D721Med (cell line): ENCODE measurements at regions not wholly inside any gene's neighbourhood (a gene's known extent, or its start where the extent isn't known, plus 50 kb on each side); places are given as distances from the start of the nearest gene placed in this dataset.

Experiments
- DNase-seq: peaks from one replicate; pipeline ENCODE4 v3.0.0; 2011; ENCODE audit warnings: low spot score; ENCODE audit not compliant: insufficient read length
- FAIRE-seq: peaks from 2 replicates; lab custom pipeline; 2011; peaks lifted over from hg19 to GRCh38; lab: Jason Lieb, UNC
- TF ChIP-seq, protein P1 (sequence below): IDR thresholded peaks from 2 replicates; pipeline ENCODE4 v1.5.1; 2012; ENCODE audit warnings: mild to moderate bottlenecking, control low read depth; ENCODE audit not compliant: insufficient read depth; ENCODE audit errors: missing control alignments

DNA sequence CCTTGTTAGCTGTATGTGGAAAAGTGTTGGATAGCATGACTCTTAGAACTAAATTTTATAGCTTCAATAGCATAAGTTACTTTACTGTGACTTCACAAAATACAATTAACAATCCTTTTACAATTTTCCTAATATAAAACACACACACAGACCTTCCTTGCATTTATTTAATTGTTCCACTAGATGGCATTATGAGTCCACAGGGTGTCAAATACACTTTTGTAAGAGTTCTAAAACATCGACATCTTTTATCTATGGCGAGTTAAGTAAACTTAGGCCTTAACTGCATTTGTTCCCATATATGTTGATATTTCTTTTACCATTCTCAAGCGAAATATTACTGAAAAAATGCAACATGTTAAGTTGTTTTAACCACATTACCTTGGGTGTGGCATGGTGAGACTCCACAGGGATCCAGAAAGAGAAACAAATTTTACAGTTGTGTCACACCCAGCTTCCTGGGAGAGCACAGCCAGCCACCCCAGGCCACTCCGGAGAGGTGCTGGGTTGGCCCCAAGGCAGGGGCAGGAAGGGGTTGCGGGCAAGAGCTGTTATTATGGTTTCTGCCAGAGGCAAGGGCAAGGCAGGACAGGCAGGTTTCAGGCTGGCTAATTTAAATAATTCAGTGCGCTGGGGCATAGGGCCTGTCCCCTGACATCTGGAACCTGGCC is 312.4 kb upstream of the MC4R start:
- peak; percentile 100 for FAIRE-seq
- DNase-seq: no peak
- TF ChIP-seq, protein P1, sequence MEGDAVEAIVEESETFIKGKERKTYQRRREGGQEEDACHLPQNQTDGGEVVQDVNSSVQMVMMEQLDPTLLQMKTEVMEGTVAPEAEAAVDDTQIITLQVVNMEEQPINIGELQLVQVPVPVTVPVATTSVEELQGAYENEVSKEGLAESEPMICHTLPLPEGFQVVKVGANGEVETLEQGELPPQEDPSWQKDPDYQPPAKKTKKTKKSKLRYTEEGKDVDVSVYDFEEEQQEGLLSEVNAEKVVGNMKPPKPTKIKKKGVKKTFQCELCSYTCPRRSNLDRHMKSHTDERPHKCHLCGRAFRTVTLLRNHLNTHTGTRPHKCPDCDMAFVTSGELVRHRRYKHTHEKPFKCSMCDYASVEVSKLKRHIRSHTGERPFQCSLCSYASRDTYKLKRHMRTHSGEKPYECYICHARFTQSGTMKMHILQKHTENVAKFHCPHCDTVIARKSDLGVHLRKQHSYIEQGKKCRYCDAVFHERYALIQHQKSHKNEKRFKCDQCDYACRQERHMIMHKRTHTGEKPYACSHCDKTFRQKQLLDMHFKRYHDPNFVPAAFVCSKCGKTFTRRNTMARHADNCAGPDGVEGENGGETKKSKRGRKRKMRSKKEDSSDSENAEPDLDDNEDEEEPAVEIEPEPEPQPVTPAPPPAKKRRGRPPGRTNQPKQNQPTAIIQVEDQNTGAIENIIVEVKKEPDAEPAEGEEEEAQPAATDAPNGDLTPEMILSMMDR: peak; percentile 79

GRCh38 chr18:60686142-60686541 is 313.6 kb upstream of the MC4R start:
- FAIRE-seq (no peak), DNase-seq (no peak)
- TF ChIP-seq, protein P1: no peak

DNA sequence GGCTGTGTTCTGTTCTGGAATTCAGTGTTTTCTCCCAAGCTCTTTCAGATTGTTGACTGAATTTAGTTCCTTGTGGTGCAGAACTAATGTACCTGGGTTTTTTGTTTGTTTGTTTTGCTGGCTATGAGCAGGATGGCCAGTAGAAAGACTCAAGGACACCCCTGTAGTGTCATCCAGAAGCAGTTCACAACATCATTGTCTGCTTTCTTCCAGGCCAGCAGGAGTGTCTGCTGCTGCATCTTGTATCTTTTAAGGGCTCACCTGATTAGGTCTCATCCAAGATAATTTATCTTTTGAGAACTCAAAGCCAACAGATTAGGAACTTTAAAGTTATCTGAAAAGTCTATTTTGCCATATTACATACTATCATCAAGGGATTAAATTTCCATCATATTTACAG is 318.5 kb upstream of the MC4R start:
- DNase-seq: no peak
- TF ChIP-seq, protein P1: no peak
- FAIRE-seq: peak; percentile 21

DNA sequence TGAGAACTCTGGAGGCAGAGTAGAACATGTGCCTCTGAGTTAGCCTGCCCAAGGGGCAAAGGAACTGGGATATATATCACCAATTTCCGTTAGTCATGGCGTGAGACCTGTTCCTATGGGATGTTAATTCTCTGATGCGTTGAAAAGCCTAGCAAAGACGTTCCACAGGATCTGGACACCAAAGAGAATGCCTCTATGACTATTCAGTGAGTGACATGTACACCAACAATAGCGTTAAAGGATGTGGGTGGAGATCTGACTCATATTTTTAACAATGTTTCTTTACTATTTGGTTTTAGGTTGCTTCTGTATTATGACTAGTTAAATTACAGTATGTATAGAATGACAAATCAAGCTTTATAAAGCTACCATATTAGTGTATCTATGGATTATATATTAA is 320.9 kb upstream of the MC4R start:
- FAIRE-seq (peak; percentile 97), DNase-seq (no peak)
- TF ChIP-seq, protein P1: no peak

DNA sequence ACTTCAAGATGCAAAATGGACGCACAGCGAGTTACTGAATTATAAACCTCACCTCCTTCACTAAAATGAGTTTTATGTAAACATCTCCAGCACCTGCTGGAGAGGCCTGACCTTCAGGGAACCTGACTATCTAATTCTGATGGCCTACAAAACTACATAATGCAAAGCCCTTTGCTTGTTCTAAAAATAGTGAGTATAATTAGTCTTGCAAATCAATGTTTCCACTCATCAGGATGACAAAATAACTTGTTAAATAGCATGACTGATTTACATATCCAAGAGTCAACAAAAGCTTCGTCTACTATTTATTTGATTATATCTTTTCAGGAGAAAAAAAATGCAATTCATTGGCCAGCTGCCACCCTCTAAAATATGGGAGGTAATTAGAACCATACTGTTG is 326.3 kb upstream of the MC4R start:
- TF ChIP-seq, protein P1: no peak
- DNase-seq: no peak
- no peak for FAIRE-seq

DNA sequence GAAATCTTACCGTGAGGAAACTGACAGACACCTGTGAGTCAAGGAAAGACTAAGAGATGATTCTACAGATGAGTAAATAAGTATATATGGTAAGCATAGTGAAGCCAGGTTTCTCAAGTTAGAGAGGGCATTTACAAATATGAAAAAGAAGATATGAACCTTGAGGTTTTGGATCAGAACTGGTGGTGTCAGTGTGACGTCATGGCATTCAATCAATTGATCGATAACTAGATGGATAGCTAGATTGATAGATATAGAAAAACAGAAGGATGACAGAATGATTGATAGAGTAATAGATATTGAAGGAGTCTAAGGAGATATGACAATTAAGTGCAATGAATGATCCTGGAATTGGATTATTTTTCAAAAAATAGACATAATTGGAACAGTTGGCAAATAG is 350.2 kb upstream of the MC4R start:
- DNase-seq (no peak), FAIRE-seq (no peak)
- TF ChIP-seq, protein P1: no peak

GRCh38 chr18:60732143-60732542 is 359.6 kb upstream of the MC4R start:
- DNase-seq: no peak
- no peak for FAIRE-seq
- TF ChIP-seq, protein P1: no peak
